IPS-11a (cell line): ENCODE measurements at regions not wholly inside any gene's neighbourhood (a gene's known extent, or its start where the extent isn't known, plus 50 kb on each side); places are given as distances from the start of the nearest gene placed in this dataset.

ENCODE experiments used
- H3K4me3 ChIP-seq: one replicate; pipeline ENCODE4 v1.5.1; 2013; ENCODE audit warnings: low read depth, low read length, control low read depth

DNA sequence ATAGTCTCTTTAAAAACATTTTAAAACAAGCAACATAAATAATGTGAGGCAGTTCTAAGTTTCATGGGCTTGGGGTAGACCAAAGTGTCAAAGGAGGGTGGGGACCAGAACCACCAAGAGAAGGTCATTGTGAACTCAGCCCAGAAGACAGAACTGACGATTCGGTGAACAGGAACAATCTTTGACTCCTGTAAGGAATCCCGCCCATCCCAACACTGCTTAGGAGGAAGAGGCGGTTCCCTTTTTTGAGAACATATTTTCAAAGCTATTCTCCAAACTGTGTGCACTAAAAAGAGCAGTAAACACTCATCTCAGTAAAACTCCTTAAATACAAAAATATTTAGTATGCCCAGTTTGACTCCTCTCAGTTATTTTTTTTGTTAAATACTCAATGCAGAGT is 176.5 kb upstream of the TLE4 start:
- H3K4me3 ChIP-seq = no peak overlapping the region

DNA sequence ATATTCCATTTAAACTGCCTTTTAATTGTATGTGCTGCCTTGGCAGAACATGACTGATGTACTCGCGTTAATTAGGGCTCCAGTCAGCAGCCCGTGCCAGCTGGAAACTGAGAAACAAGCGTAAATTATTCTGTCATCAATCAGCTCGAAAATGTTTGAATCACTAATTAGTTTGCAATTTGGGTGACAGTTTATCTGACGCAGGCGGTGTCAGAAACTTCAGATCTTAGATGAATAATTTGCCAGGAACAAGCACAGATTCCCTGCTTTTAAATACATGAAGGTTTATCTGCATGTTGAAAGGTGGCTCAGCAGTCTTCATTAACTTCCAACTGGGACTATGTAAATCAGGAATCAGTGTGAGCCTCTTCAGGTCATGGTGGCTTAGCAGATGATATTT is 176.0 kb upstream of the TLE4 start:
- no peak overlapping the region for H3K4me3 ChIP-seq

DNA sequence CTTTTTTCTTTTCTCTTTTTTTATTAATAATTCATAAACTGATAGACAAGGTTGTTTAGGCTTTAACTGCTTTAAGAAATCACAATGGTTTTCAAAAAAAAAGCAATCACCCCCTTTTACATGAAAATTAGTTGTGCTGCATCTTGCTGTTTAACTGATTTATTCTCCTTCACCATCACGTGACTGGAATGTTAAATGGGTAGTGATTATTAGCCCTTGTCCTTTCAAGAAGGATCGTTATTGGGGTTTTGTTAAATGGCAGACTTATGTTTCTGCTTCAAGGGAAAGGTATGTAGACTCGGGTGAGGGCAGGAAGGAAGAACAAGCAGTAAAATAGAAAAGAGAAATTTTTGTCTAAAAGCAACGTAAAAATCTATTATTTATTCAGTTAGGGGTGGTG is 175.6 kb upstream of the TLE4 start:
- no peak overlapping the region for H3K4me3 ChIP-seq

DNA sequence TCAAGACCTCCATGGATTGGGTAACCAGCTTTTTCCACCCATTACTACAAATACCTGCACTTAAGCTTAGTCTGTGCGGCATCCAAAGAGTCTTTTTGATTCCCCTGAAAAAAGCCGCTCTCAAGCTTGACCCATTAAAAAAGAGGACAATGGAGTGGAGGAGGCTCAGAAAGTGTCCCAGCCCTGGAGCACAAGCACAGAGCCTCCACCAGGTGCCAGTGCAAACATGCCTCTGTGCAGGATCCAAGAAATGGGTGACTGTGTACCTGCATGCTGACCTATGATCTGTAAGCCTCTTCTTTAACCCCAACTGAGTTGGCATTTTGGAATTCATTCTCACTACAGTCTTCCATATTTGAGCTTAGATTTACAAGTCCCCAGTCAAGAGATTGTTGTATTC is 168.3 kb upstream of the TLE4 start:
- H3K4me3 ChIP-seq = no peak overlapping the region

DNA sequence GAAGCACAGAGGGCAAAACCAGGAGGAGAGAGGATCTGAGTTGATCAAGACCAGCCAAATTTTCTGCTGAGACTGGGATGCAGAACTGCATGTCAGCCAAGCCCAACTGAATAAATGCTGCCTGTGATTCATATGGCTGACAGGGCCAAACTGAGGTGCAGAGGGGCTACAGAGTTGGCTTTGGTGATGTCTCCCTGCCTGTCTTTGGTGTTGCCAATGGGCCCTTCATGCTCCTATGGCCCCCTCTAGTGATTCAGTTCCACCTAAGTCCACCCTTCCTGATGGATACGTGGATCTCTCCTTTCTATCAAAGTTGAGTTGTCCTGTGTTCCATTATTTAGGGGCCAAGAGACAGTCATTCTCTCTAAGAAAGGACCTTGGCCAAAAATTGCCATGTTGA is 163.6 kb upstream of the TLE4 start:
- no peak overlapping the region for H3K4me3 ChIP-seq

DNA sequence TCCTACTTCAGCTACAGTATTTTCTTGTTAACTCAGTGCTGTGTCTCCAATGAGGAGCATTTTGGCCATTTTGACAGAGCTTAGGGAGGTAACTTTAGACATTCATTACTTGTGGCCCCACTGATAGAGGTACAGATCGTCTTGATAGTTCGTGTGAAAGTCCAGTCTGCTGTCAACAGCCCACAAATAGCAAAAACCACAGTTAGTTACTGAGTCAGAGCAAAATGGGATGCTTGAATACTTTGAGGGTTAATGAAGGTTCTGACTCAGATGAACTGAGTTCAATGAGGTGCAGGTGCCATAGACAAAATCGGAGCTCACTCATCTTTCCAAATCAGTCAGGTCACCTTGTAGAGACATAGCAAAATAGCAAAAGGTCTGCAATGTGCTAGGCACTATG is 163.1 kb upstream of the TLE4 start:
- no peak overlapping the region for H3K4me3 ChIP-seq

DNA sequence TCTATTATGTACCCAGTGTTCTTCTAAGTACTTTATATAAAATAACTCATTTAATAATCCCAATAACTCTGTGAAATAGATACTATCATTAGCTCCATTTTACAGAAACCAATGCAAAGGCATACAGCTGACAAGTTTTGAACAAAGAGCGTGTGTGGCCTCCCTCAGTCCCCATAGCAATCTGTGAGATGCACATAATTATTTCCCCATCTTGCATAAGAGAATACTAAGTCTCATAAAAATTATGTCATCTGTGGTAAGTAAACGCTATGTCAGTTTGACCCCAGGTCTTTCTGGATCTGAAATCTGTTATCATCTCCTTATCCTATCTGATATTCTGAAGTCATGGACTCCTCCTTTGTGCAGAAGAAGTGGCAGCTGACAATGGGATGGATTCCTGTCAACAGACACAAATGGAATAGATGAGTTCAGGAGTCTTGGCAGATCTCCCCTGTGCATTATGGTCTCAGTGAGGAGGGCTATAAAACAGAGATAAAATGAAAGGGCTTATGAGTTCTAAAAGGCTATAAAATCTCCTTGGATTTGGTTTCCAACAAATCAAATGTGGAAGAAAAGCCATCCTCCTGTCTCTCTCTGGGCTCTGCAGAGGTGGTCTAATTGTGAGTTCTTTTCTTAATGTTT is 162.5 kb upstream of the TLE4 start:
- no peak overlapping the region for H3K4me3 ChIP-seq

DNA sequence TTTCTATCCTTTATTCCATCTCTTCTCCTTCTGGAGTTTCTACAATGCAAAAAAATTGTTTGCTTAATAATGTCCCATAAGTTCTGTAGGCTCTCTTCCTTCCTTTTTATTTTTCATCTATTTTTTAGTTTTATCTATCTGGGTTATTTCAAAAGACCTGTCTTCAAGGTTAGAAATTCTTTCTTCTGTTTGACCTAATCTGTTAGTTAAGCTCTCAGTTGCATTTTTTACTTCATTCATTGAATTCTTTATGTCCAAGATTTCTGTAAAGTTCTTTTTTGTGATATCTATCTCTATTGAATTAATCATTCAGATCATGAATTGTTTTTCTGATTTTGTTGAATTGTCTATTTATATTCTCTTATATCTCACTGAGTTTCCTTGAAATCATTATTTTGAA is 145.9 kb upstream of the TLE4 start:
- no peak overlapping the region for H3K4me3 ChIP-seq

DNA sequence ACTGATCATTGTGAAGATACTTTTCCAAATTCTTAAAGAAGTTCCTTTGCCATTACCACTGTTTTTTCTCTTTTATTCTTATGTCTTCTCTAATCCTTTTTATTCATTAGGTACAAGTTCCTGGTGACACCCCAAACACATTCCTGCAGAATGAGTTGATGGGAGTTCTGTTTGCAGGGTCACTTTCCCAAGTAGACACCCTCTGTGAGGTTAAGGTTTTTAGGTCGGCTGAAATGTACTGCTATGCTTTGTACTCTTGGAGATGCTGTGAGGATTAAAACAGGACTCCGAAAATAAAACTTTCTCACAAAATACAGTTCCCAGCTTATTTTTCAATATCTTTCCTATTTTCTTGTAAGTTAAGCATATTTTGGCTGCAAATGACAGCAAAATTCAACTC is 143.3 kb upstream of the TLE4 start:
- H3K4me3 ChIP-seq = no peak overlapping the region

DNA sequence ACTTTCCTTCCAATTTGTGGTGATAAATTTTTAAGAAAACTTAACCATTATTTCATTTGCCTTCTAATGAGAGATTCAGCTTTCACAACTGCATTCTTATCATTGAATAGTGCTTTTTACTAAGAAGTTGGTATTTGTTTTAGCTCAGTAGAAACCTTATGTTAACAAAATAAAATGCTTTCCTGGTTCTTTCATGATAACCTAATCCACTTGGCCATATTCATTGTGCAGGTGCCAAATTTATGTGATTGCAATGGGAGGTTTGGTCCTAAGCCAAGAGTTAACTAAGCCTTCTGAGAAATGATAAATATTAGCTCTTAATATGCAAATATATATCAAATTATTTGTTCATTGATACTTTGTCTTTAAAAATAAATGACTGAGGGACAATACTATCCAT is 141.1 kb upstream of the TLE4 start:
- H3K4me3 ChIP-seq = no peak overlapping the region

DNA sequence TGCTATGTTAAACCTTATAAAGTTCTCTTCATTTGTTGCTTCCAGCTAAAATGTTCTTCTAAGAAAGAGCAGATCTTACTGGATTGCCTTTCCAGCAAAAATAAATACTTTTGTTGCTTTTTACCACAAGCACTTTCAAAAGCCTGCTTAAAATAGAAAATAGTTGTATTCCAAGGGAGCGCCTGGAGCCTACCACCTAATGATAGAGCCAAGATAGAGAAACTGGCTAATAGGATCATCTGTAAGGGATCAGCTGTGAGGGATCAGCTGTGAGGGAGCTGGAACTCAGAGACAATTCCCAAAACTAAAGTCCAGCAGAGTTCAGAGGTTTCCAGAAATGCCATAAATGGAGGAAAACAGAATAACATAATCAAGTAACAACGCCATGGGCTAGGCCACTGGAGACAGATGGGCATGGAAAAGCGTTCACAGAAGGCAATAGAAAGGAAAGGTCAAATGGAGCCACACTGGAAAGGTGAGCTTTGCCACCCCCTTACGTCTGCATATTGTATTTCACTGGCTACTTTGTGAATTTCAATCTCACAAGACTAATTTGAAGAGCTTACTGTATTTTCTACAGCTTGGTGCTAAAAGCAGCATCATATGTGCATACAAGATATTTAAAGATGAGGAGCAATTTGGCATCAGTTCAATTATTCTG is 140.6 kb upstream of the TLE4 start:
- H3K4me3 ChIP-seq = no peak overlapping the region

DNA sequence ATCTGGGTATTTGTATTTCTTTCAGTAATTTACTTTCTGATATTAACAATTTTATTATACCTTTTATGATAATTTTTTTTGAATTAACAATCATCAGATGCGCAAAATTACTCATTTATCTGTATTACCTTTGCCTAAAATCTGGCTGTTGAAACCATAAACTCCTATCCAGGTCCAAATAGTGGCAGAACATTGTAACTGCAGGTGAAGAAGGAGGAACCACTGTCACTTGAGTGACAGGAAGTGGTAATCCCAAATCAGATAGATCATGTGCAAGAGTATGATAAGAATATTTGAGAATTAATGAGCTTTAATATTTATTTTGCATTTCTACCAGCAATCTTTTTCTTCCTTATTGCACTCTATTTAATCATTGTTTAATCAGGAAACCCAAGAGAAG is 139.3 kb upstream of the TLE4 start:
- no peak overlapping the region for H3K4me3 ChIP-seq

DNA sequence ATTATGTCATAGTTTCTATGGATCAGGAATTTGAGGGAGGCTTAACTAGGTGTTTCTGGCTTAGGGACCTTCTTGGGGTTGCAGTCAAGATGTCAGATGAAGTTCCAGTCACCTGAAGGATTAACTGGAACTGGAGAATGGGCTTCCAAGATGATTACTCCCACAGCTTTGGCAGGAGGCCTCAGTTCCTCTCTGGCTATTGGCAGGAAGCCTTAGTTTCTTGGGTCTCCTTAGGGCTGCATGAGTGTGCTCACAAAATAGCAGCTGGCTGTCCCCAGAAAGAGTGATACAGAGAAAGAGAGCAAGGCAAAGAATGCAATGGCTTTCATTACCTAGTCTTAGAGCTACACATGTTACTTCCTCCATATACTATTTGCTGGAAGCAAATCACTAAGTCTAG is 138.1 kb upstream of the TLE4 start:
- no peak overlapping the region for H3K4me3 ChIP-seq

DNA sequence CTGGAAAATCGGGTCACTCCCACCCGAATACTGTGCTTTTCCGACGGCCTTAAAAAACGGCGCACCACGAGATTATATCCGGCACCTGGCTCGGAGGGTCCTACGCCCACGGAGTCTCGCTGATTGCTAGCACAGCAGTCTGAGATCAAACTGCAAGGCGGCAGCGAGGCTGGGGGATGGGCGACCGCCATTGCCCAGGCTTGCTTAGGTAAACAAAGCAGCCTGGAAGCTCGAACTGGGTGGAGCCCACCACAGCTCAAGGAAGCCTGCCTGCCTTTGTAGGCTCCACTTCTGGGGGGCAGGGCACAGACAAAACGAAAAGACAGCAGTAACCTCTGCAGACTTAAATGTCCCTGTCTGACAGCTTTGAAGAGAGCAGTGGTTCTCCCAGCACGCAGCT is 132.5 kb upstream of the TLE4 start:
- peak overlapping the region; percentile 24 for H3K4me3 ChIP-seq

DNA sequence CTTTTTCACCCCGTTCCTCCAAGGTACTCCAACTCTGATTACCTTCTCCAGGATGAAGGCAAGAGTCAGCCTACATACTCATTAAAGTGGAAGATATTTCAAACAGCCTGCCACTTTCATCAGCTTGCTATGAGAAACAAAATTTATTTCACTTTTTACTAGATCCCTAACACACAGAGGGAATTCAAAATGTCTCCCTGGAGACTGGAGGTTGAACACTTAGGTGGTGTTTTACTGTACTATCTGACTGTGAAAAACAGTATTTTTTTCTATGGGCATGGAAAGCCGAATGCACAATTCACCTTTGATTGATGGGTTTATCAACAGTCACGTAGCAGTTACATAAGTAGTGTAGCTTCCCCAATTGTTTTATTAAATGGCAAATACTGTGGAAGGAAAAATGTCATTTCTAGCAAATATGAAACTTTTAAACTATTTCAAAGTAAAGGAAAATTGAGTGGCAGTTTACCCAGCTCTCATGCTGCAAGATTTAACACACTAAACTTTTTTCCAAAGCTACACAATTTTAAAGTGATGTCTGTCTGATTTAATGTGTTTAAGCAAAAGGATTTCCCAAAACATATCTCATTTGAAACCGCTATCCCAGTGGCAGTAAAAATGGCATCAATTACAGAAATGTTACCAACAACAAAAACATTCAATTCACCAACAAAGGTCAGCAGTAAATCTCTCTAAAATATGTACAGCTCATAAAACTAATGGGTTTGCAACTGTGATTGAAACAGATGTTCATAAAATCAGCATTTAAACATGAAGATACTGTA is 125.0 kb upstream of the TLE4 start:
- no peak overlapping the region for H3K4me3 ChIP-seq

DNA sequence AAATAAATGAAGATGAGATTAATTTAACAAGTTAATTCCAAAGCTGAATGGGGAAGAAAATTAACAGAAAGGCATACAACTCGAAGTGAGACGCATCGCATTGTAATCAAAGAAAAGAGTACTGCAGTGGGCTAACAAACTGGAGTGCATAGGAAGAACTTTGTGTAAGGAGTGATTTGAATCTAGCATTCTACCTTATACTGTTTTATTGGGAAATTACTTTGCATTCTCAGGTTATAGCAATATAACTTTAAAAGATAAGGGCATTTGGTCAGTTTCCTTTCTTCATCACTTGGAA is 124.5 kb upstream of the TLE4 start:
- H3K4me3 ChIP-seq = no peak overlapping the region

DNA sequence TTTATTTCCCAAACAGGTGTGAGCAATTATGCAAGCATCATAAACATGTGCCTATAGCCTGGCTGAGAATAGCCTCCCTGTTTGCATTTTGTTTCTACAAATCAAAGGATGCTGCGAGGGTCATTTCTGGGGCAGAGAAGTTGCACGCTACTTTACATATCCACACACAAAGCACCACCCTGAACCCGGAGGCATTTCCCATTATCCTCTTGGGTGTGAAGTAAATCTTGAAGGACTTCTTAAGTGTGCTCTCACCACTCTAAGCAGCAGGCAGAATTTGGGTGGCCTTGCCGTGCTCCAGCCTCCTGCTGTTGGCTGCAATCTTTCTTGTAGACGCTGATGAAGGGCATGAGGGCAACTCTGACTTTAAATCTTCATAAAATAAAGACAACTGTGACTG is 124.0 kb upstream of the TLE4 start:
- H3K4me3 ChIP-seq = no peak overlapping the region

DNA sequence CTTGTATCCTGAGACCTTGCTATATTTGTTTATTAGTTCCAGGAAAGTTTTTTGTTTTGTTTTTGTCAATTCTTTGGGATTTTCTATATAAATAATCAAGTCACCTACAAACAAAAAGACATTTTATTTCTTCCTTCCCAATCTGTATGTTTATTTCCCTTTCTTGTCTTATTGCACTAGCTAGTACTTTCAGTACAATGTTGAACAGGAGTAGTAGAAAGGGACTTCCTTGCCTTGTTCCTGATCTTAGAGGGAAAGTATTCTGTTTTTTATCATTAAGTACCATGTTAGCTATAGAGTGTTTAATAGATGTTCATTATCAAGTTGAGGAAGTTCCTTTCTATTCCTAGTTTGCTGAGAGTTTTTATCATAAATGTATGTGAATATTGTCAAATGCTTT is 119.5 kb upstream of the TLE4 start:
- H3K4me3 ChIP-seq = no peak overlapping the region

DNA sequence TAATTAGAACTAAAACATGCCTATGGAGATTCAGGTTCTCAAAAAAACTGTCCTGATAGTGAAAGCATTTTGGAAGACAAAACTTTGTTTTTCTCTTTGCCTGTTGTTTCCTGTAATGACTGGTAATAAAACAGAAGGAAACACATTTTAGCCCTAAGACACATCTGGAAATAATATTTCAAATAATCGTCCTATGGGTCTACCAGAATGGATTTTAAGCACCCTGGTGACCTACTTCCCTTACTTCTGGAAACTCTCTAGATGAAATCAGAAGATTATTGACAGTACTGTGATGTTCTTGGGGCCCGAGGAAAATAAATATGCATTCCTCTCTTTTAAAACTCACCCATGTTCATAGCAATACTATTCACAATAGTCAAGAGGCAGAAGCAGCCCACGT is 110.1 kb upstream of the TLE4 start:
- H3K4me3 ChIP-seq = no peak overlapping the region

DNA sequence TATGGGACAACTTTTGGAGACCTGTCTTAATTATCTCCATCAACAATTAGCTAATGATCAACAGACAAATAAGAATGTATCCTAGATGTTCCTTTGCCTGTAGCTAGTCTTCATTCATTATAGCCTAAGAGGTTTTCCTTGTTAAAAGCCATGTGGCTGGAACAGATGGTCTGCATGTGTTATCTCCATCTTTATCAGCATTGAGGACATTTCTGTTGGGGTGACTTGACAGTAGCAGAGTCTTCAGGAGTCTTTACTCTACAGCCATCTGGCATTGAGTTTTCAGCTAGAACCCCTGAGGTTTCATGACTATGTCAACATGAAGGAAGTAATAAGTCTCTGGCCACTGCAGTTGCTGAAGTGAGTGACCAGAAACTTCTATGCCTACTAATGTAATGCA is 106.6 kb upstream of the TLE4 start:
- no peak overlapping the region for H3K4me3 ChIP-seq

DNA sequence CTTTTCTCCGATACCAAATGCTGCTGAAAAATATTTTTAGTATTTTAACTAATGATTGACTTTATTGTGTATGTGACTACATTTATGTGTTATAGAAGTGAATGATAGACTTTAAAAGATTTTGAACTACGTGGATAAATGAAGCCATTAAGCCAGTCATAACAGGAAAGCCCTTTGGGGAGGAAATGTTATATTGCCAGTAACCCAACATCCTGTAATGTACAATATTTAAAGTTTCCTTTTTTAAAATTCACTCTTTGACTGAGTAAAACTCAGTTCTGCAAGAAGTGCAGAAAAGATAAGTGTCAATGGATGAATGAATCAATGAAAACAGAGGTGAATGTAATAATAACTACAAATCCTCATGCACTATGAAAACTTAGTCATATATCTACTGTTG is 102.6 kb upstream of the TLE4 start:
- H3K4me3 ChIP-seq = no peak overlapping the region

DNA sequence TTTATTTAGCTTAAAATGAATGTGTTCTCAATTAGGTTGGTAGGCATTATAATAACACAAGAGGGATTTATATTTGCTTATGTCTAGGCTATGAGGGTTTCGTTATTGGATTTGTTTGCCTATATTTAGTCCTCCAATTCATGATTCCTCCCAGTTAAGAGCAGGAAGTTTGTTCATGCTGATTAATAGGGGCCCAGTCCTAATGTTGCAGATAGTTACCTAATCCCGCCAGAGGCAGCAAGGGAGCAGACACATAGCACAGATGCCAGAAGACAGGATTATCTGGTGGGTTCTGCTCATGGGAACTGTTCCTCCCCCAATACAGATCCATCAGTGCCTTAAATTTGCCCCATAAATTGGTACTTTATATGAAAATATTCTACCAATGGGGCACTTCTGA is 100.8 kb upstream of the TLE4 start:
- no peak overlapping the region for H3K4me3 ChIP-seq
